DOHH2 (cell line): ENCODE measurements at regions not wholly inside any gene's neighbourhood (a gene's known extent, or its start where the extent isn't known, plus 50 kb on each side); places are given as distances from the start of the nearest gene placed in this dataset.

ENCODE experiments used
- H3F3A ChIP-seq: fragments of 200-600 bp; sonication (generic), shearing (Covaris generic); 2 replicates; pipeline ENCODE4 v1.6.0; 2016; ENCODE audit warnings: antibody characterized with exemption, mild to moderate bottlenecking; ENCODE audit not compliant: control insufficient read depth, insufficient read depth
- H3K27ac ChIP-seq: fragments of 200-600 bp; sonication (generic); 2 replicates; pipeline ENCODE4 v1.5.1; 2014; ENCODE audit warnings: low read depth, mild to moderate bottlenecking, low read length, moderate library complexity
- H3K27me3 ChIP-seq: fragments of 200-600 bp; sonication (generic); 2 replicates; pipeline ENCODE4 v1.6.1; 2014; ENCODE audit warnings: mild to moderate bottlenecking, low read length, mixed read lengths; ENCODE audit not compliant: control insufficient read depth
- H3K36me3 ChIP-seq: fragments of 200-600 bp; sonication (generic); 2 replicates; pipeline ENCODE4 v1.6.1; 2014; ENCODE audit warnings: mild to moderate bottlenecking, low read length, moderate library complexity, mixed read lengths; ENCODE audit not compliant: control insufficient read depth
- H3K4me1 ChIP-seq: fragments of 200-600 bp; sonication (generic); 2 replicates; pipeline ENCODE4 v1.6.1; 2014; ENCODE audit warnings: mild to moderate bottlenecking, low read length, mixed read lengths; ENCODE audit not compliant: control insufficient read depth
- H3K4me2 ChIP-seq: fragments of 200-600 bp; sonication (generic); 2 replicates; pipeline ENCODE4 v1.6.0; 2014; ENCODE audit warnings: mild to moderate bottlenecking, low read length, moderate library complexity
- H3K4me3 ChIP-seq: fragments of 200-600 bp; sonication (generic); 2 replicates; pipeline ENCODE4 v1.5.1; 2014; ENCODE audit warnings: mild to moderate bottlenecking, low read length, mixed read lengths
- H3K79me2 ChIP-seq: fragments of 200-600 bp; sonication (generic); 2 replicates; pipeline ENCODE4 v1.6.1; 2014; ENCODE audit warnings: mild to moderate bottlenecking, low read length, mixed read lengths; ENCODE audit not compliant: control insufficient read depth
- H3K9me2 ChIP-seq: fragments of 200-600 bp; sonication (generic); replicated peaks from 2 replicates; pipeline ENCODE4 v1.6.1; 2014; ENCODE audit warnings: mild to moderate bottlenecking, low read length, mixed read lengths; ENCODE audit not compliant: control insufficient read depth
- H3K9me3 ChIP-seq: fragments of 200-600 bp; sonication (generic); 2 replicates; pipeline ENCODE4 v1.6.1; 2014; ENCODE audit warnings: antibody characterized with exemption, low read length, mixed read lengths; ENCODE audit not compliant: control insufficient read depth, insufficient read depth
- H4K20me1 ChIP-seq: fragments of 200-600 bp; sonication (generic); 2 replicates; pipeline ENCODE4 v1.6.0; 2014; ENCODE audit warnings: low read depth, mild to moderate bottlenecking, antibody characterized with exemption, low read length, moderate library complexity; ENCODE audit not compliant: control insufficient read depth, insufficient read depth
- CTCF ChIP-seq: fragments of 200-600 bp; sonication (generic); IDR thresholded peaks from one replicate; pipeline ENCODE4 v1.5.1; 2014; ENCODE audit warnings: antibody characterized with exemption, mild to moderate bottlenecking, low read depth, low read length; ENCODE audit not compliant: poor library complexity, severe bottlenecking
- EZH2phosphoT487 ChIP-seq: fragments of 200-600 bp; sonication (generic); IDR thresholded peaks from 2 replicates; pipeline ENCODE4 v1.6.1; 2017; ENCODE audit warnings: borderline replicate concordance, mild to moderate bottlenecking, antibody characterized with exemption, low read length, moderate library complexity, mixed read lengths

DNA sequence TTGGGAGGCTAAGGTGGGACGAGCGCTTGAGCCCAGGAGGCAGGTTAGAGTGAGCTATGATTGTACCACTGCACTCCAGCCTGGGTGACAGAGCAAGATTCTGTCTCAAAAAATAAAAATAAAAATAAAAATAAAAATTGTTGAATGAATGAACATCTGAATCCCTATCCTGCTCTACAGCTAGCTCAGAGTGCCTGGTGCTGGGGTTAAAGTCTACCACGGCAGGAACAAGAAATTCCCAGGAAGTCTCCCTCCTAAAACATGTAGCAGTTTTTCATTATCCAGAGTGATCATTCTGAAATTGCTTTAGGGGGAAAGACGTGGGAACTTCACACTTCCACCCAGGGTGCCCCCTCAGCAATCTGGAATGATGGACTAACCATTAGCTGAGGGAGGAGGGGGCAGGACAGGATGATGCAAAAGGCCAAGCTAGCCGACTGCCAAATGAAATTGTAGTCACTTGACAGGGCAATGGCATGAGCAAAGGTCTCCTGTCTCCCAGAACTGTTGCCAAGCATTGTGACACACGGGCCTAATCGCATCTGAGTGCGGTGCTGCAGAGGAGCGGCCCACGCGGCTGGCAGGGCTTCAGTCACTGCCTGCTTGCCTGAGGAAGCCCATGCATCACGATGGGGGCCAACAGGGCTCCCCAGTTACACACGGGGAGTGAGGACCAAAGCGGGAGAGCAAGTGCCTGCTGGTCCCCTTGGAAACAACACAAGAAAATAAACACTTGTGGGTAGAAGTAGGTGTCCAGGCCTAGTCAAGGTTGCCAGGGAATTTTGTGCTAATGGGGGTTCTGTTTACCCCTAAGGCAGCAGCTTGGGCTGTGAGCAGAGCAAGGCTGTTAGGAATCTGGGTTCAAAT is 85.7 kb downstream of the NENF start:
- no peaks in the 10 kb centered on the region for H3K79me2 ChIP-seq
- H4K20me1 ChIP-seq, result no peaks in the 10 kb centered on the region
- TF ChIP-seq CTCF (no peak), EZH2phosphoT487 (no peak)
- no peaks in the 10 kb centered on the region for H3K9me2 ChIP-seq
- H3K27ac ChIP-seq, result no peak overlapping the region
- no peaks in the 10 kb centered on the region; the same call in 1 of the 2 replicates for H3K27me3 ChIP-seq
- no peaks in the 10 kb centered on the region for H3F3A ChIP-seq
- no peaks in the 10 kb centered on the region for H3K9me3 ChIP-seq
- no peaks in the 10 kb centered on the region for H3K36me3 ChIP-seq
- H3K4me1 ChIP-seq, result no peaks in the 10 kb centered on the region
- no peak overlapping the region for H3K4me2 ChIP-seq
- no peak overlapping the region for H3K4me3 ChIP-seq

DNA sequence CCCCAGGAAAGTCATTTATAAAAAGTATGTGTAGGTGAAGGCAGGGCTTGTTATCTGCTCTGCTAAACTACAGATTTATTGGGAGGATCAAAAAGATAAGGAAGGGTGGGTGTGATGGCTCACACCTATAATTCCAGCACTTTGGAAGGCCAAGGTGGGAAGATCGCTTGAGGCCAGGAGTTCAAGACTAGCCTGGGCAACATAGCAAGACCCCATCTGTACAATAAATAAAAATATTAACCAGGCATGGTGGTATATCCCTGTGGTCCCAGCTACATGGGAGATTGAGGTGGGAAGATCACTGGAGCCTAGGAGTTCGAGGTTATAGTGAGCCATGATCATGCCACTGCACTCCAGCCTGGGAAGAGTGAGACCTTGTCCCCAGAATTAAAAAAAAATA is 86.4 kb downstream of the NENF start:
- Histone ChIP-seq H4K20me1 (no peaks in the 10 kb centered on the region), H3K4me1 (no peaks in the 10 kb centered on the region), H3K36me3 (no peaks in the 10 kb centered on the region), H3K4me2 (no peak overlapping the region), H3F3A (no peaks in the 10 kb centered on the region), H3K27me3 (no peaks in the 10 kb centered on the region; the same call in 1 of the 2 replicates), H3K79me2 (no peaks in the 10 kb centered on the region), H3K4me3 (no peak overlapping the region), H3K9me3 (no peaks in the 10 kb centered on the region), H3K9me2 (no peaks in the 10 kb centered on the region), H3K27ac (no peak overlapping the region)
- no peak for TF ChIP-seq EZH2phosphoT487
- TF ChIP-seq CTCF, result no peak

DNA sequence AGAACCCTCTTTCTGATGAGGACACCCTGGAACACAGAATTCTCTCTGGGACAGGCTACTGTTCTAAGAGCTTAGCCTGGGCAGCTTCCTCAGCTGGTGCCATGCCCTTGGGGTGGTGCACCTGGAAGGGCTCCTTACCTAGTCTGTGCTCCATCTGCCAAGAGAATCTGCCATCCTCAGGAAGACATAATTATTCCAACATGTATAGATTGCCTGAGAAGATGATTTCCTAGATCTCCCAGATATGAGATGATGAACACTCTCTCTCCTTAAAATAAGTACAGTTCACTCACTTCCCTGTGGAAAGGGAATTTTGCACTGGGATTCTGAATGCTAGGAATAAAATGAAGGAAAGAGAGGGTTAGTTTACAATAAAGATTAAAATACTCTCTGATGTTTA is 87.6 kb downstream of the NENF start:
- Histone ChIP-seq H3K4me3 (no peak overlapping the region), H3K79me2 (no peaks in the 10 kb centered on the region), H3K9me3 (no peaks in the 10 kb centered on the region), H3K36me3 (no peaks in the 10 kb centered on the region), H3K9me2 (no peaks in the 10 kb centered on the region), H3K4me1 (no peaks in the 10 kb centered on the region), H4K20me1 (no peaks in the 10 kb centered on the region), H3F3A (no peaks in the 10 kb centered on the region), H3K27ac (no peak overlapping the region), H3K4me2 (no peak overlapping the region), H3K27me3 (peaks cover 3% of the 10 kb centered on the region)
- TF ChIP-seq CTCF, result no peak
- no peak for TF ChIP-seq EZH2phosphoT487
